HG03520 (cell line): ENCODE measurements at regions not wholly inside any gene's neighbourhood (a gene's known extent, or its start where the extent isn't known, plus 50 kb on each side); places are given as distances from the start of the nearest gene placed in this dataset.
"Not testable (repeated sequence)": the region's sequence is repeated elsewhere in the genome, so short reads cannot be mapped to it uniquely, and the experiment has no call there.

ENCODE experiments used
- ATAC-seq: cut with Tn5 transposase; IDR thresholded peaks from one replicate; pipeline ENCODE4 v1.9.1; 2021; ENCODE audit warnings: mild to moderate bottlenecking, moderate library complexity; ENCODE audit not compliant: unreplicated experiment

DNA sequence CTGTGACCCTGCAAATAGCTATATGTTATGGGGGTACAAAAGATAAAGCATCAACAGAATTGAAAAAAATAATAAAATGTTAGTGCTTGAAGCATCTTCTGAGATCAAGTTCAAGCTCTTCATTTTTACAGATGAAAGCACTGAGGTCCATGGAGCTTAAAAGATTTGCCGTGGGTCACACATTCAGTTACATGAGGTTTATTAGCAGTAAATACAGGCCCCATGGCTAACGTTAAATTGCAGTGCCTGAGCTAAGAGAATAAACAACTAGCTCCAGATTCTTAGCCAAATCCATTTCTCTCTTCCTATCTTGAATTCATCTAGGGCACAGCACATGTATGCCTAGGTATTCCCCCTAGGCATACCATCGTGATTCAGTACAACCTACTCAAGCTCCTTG, 2052.7 kb upstream of the C9orf72 start:
- no peak for ATAC-seq

DNA sequence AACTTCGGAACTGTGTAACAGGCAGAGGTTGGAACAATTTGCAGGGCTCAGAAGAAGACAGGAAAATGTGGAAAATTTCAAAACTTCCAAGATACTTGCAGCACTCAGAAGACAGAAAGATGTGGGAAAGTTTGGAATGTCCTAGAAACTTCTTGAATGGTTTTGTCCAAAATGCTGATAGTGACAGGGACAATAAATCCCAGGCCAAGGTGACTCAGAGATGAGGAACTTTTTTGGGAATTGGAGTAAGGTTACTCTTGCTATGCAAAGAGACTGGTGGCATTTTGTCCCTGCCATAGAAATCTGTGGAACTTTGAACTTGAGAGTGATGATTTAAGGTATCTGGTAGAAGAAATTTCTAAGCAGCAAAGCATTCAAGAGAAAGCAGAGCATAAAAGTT, 2055.6 kb upstream of the C9orf72 start:
- ATAC-seq: not testable (repeated sequence)

DNA sequence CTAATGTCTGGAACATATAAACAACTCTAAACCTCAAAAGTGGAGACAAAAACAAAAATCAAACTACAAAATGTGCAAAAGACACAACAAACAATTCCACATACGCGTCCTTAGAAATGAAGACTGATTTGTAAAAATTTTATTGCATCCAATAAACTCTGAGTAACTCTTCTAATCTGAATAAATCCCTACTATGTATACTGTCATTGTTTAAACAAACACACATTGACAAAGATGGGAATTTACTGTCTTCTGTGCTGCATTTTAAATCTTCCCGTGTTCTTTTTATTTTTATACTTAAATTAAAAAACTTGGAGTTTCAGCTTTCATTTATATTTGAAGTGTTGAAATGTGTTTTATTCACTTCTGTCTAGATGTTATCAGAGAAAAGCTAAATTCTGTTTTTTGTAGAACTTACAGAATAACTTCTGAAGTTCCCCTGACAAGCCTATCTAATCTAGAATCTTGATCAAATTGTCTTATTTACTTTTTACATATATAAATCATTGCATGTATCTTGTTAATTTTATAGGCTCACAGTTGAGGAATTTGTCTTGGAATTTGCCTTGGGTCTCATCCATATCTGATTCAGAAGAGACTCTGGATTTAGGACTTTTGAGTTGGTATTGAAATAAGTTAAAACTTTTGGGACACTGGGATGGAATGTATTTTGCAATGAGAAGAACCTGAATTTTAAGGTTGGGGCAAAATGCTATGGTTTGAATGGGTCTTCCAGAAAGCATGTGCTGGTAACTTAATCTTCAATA, 2064.4 kb upstream of the C9orf72 start:
- no peak for ATAC-seq

DNA sequence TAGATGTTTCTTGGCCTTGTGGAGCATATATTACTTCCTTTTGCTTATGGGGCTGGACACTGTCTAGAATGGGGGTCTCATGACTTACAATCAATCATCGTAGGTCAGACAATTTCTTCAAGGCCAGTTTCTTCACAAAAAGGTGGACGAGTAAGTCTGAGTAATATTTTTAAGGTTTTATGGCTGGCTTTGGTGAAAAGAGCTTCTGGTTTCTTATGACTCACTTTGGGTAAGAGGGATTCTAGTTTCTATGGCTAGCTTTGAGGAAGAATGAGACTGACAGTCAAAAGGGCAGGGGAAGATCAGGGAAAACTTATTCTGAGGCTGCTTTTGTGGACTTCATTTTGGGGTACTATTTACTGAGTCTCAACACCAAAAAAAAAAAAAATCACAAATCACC, 2067.2 kb upstream of the C9orf72 start:
- no peak for ATAC-seq

DNA sequence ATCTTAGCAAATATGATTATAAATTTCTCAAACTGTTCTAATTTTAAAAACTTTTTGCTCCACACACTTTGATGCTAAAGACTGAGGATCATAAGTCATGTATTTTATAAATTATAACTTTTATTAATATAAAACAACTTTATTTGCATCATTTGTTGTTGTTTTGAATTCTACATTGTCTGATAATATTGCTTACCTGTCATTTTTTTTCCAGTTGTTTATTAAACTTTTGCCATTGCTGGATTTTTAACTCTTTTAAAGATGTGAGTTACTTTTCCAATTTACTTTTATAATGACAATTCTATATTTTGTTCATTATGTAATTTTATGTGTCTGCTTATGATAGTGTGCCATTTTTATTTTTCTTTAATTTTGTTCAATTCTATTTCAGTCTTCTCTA, 2071.2 kb upstream of the C9orf72 start:
- no peak for ATAC-seq

DNA sequence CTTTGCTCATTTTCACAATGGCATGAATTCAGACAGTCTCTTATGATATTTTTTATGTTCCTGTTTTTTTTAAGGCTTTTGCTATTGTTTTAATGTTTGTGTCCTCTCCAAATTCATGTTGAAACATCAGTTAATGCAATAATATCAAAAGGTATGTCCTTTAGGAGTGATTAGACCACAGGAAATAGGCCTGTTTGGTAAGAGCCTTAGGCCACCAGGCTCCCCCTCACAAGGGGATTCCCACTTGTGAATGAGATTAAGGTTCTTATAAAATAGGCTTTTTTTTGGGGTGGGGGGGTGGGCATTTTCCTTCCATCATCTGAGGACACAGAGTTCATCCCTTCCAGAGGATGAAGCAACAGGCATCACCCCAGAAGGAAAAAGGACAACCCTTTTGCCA, 2074.2 kb upstream of the C9orf72 start:
- no peak for ATAC-seq

DNA sequence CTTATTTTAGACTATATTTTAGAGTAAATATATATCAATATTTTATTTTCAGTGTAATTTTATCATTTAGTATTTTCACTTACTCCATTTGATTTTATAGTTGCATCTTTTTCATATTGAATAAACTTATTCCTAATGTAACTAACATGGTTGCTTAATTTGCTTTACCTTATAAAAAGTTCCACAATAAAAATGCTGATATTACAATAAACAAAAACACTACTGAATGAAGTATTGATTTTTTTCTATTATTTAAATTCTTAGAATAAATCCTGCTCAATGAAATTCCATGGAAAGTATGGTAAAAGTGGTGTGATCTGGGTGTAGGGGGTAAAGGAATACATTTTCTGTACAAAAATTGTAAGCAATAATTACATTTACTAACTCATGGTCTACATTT, 2074.9 kb upstream of the C9orf72 start:
- ATAC-seq: no peak

DNA sequence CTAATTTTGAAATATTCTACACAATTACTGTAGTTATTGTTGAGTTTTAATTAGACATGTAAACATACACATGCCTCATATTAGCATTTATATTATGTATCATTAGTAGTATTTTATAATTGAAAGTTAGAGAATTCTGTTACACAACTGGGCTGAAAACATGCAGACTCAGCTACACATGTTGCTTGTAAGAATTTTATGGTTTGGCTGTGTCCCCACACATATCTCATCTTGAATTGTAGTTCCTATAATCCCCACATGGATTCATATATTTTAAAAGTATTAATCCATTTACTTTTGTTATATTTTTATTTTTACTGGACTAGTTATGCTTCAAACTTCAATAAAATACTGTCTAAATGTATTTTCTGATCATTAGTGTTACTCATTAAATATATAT, 2075.3 kb upstream of the C9orf72 start:
- no peak for ATAC-seq

DNA sequence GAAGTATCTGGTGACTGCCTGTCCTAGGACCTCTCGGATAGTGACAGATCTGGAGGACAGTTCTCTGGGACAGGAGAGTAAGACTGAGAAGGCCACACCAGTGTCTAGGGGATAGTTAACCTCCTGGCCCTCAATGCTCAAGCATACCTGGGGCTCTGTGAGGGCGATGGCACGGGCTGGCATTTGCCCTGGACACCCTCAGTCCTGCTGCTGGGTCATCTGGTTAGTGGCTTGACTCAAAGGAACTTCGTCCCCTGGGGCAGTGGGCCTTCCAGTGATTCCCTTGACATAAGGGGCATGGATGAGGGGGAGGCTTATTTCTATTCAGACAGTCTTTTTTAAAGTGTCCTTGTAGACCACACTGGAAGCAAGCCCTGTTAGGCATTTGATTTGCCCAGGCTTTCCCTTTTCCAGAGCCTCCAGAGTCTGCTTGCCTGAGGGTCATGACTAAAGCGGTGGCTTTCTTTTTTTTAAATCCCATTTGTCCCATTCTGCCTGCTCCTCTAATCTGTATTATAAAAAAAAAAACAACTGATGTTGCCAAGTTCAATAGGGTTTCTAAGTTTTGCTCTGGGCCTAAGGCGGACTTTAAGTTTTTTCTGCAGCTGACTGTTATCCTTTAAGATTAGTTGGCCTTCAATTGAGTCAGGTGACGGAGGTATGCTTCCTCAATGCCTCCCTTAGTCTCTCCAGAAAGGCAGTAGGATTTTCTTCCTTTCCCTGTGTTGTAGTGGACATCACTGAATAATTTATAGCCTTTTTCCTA, 2083.5 kb upstream of the C9orf72 start:
- ATAC-seq: no peak

DNA sequence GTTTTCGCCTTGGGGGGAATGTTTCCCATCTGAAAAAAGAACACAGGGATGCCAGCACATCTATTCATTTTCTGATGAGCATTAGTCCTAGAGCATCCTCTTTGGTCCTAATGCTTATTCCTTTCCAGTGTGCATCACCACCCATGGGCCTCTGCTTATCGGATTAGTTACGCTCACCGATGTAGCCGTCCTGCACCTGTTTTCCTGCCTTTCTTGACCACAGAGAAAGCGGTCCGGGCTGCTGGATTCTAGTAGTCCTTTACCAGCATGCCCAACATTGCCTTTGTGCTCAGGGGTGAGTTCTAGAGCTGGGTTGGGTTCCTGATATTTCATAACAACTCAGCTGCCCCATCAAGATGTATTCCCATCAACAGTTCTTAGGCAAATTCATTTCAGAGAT, 2084.5 kb upstream of the C9orf72 start:
- ATAC-seq: no peak

DNA sequence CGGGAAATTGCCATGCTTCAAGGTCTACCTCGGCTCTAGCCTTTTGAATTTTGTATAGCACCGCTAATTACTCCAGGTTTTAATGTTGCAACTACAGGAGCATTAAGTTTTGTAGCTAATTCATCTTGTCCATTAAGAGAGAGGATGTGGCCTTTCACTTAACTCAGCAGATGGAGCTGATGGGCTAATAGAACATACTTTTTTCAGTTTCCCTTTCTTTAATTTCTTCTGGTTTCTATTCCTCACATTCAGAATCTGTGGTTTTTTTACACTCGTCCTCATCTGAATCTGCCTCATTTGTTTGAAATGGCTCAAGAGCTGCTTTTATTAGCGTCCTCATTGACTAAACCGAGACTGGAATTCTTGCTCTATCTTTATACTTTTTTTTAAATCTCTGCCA, 2085.7 kb upstream of the C9orf72 start:
- ATAC-seq: no peak

DNA sequence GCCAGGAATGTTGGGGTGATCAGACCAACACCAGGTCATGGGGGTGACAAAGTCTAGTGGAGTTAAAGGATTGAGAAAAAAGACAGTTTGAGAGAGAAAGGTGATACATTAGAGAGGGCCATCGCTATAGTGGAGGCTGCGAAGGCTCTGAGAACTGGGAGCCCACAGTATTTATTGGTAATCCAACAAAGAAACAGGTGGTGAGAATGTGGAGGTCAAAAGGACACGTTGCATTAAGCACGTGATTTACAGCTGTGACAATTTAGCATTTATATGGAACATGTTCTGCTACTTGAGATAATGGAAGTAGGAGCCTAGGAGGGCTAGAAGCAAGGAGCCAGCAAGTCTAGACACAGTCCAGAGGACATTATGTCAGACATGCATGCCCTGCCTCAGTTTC, 2086.5 kb upstream of the C9orf72 start:
- ATAC-seq: no peak

DNA sequence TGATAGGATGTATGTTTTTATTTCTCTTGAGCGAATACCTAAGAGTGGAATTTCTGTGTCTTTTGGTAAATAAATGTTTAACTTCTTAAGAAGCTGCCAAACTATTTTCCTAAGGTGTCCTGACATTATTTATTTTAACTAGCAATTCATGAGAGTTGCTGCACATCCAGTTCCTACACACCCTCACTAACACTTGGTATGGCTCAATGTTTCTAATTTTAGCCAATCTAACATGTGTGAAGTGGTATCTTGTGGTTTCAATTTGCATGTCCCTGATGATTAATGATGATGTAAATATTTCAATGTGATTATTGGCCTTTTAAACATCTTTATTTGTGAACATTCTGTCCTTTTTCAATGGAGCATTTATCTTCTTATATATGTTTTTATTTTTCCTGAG, 2095.5 kb upstream of the C9orf72 start:
- no peak for ATAC-seq

DNA sequence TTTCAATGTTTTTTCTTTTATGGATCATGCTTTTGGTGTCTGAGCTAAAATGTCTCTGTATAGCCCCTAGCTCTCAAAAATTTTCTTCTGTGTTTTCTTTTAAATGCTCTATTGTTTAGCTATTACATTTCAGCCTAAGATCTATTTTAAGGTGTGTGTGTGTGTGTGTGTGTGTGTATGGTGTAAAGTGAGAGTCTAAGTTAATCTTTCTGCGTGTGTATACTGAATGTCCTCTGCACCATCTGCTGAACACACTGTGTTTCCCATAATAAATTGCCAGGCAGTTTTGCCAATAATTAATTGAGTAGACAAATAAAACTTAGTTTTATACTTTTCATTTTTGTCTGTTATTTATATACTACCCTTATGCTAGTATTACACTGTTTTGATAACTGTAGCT, 2096.3 kb upstream of the C9orf72 start:
- no peak for ATAC-seq

DNA sequence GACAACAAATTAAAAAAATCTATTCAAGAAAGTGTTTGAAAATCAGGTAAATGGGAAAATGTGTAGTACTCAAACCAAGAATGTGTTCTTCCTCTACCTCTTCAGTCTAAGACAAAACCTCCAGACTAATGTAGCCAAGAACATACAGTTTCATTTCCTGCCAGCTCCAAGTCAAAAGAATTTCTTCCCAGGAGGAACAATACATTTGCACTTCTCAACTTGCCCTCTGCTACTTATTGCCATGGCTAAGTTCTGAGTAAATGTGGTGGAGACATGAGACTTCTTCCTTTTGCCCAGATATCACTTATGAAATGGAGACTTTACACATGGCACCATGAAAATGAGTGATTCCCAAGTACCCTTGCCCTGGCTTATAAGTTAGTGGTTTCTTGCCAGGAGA, 2112.2 kb upstream of the C9orf72 start:
- ATAC-seq: no peak

DNA sequence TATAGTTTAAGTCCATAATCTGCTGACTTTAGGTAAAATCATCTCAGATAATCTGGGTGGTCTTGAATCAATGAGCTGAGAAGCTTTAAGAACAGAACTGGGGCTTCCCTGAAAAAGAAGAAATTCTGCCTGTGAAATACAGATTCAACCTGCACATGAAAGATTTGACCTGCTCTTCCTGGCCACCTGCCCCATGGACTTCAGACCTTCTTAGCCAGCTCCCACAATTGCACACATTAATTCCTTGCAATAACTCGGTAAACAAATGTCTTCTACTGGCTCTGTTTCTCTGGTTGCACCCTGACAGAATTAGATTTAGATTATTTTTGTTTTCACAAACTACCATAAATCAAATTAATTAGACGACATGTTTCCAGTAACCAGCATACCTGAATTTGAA, 2117.9 kb upstream of the C9orf72 start:
- ATAC-seq: no peak

DNA sequence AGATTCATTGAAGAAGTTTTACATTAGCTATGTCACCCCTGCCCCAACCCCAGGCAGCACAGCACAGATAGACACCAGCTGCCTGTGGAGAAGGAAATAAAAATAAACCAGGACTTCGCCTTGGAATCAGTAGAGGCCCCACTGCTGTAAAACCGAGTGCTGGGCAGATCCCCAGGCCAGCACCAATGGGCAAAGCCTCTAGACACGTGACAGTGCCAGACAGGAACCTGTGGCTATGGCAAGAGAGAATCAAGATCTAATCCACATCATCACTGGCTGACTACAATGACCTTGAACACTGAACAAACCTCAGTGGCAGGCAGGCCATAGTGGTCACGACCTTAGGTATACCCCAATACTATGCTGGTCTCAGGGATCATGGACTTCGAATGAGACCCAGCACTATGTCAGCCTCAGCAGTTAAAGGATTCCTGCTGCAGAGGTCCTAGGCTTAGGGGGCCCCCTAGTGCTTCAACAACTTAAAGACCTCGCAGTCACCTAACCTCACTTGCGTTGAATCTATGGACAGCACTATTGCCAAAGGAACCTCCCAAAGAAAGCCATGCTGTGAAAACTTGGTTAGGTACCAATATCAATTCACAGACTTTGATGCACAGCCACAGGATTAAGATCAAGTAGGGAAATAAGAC, 2118.6 kb upstream of the C9orf72 start:
- no peak for ATAC-seq

DNA sequence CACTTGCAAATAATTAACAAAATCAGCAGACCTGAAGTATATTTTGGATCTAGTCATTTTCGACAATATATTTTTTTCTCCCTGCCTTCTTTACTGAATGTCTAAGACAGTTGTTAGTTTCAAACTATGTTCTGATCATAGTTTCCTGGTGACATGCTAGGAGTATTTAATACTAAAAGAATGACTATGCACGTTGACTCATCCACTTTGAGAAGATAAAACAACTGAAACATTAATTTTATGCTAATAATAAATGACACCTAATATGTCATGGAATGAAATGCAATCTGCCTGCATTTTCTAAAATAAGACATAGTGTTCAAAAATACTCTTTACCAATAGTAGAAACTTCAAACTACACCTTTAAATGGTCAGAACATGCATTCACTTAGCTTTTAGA, 2123.7 kb upstream of the C9orf72 start:
- no peak for ATAC-seq

DNA sequence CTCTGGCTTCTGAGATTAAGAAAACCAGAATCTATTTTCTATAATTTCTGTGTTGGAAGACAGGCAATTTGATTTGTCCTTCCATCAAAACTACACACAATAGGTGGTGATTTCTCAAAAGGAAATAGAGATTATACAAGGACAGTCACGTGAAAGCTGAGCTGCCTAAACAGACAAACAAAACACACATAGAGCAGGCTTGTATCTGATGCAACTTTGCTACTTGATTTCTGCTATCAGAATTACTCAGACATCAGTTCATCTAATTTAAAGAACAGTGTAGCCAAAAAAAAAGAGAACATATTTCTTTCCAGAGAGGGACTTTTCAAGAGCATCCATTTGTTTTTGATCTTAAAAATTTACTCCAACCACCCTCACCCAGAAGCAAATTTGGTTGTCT, 2128.3 kb upstream of the C9orf72 start:
- ATAC-seq: no peak

DNA sequence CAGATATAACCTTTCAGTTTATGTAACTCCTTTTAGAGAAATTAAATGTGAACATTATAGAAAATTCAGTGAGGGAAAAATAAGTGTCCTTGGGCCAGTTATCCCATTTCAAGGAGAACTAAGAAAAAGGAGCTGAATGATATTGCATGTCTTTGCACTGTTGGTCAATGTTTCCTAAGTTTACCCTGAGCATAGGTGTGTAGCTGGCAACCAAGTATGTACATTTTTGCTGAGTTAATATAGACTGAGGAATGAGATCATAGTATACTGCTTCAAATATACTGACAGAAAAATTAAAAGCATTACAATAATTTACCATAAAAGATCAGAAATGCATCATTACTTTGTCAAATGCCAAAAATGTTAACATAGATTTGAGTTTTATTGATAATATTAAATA, 2128.7 kb upstream of the C9orf72 start:
- ATAC-seq: no peak

DNA sequence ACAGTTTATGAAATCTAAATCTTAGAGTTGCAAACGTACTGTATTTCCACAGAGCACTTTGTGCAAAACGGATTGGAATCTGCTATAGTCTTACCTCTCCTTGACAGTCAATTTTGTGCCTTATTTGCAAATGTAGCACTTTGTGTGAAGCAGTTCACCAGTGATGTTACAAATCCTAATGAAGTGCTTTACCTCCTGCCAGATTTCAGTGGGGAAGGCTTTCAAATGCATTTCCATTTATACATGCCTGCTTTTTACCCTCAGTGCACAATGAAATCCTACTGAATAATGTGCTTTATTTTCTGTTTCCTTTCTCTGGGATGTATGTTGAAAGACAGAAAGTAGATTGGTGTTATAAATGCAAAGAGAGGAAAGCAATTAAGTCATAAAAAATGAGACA, 2141.6 kb upstream of the C9orf72 start:
- no peak for ATAC-seq

DNA sequence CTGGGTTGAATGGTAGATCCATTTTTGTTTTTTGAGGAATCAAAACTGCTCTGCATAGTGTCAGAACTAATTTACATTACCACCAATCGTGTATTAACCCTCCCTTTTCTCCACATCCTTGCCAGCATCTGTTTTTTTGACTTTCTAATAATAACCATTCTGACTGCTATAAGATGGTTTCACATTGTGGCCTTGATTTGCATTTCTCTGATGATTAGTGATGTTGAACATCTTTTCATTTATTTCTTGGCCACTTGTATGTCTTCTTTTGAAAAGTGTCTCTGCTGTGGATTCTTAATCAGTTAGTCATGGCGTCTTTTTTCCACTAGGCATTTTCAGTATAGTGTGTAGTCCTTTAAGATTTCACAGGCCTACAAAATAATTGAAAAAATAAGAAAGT, 2144.3 kb upstream of the C9orf72 start:
- ATAC-seq: no peak
